GM12891 (cell line): ENCODE measurements at regions not wholly inside any gene's neighbourhood (a gene's known extent, or its start where the extent isn't known, plus 50 kb on each side); places are given as distances from the start of the nearest gene placed in this dataset.

ENCODE experiments used
- DNase-seq: peaks from one replicate; pipeline ENCODE4 v3.0.0; 2011; ENCODE audit warnings: low spot score; ENCODE audit not compliant: insufficient read length
- FAIRE-seq: peaks from 2 replicates; lab custom pipeline; 2011; peaks lifted over from hg19 to GRCh38; lab: Jason Lieb, UNC
- PAX5 ChIP-seq: IDR thresholded peaks from 2 replicates; pipeline ENCODE4 v1.6.1; 2011; ENCODE audit warnings: low read length, moderate library complexity, mild to moderate bottlenecking; ENCODE audit not compliant: insufficient read depth, severe bottlenecking
- POLR2A ChIP-seq: IDR thresholded peaks from 2 replicates; pipeline ENCODE4 v1.6.1; 2011; ENCODE audit warnings: low read depth, low read length, control low read depth
- POLR2AphosphoS5 ChIP-seq: IDR thresholded peaks from 2 replicates; pipeline ENCODE4 v1.6.1; 2011; ENCODE audit warnings: low read depth, low read length, control low read depth
- POU2F2 ChIP-seq: IDR thresholded peaks from 2 replicates; pipeline ENCODE4 v1.6.1; 2011; ENCODE audit warnings: low read depth, mild to moderate bottlenecking, control low read depth, low read length, moderate library complexity
- SPI1 ChIP-seq: IDR thresholded peaks from 2 replicates; pipeline ENCODE4 v1.6.1; 2011; ENCODE audit warnings: low read depth, low read length, control low read depth
- TAF1 ChIP-seq: IDR thresholded peaks from 2 replicates; pipeline ENCODE4 v1.6.1; 2011; ENCODE audit warnings: low read depth, low read length, control low read depth

DNA sequence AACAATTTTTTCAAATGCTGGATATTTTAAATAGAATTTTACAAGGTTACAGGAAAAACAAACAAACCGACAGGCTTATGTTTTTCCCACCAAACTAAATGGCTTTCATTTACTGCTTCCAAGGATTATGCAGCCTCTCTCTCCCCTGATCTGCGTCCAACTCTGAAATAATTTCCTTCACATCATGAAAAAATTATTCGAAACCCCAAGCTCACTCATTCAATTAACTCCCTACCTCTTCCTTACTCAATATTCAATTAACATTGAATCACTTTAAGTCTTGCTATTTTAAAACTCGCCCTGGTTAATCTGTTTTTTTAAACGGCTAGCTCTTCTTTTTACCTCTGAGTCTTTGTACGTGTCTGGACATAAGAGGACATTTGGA is 336.2 kb downstream of the AGTPBP1 start:
- FAIRE-seq: no peak
- TF ChIP-seq PAX5 (no peak), TAF1 (no peak), POU2F2 (no peak), POLR2A (no peak), POLR2AphosphoS5 (no peak), SPI1 (no peak)
- DNase-seq: no peak

DNA sequence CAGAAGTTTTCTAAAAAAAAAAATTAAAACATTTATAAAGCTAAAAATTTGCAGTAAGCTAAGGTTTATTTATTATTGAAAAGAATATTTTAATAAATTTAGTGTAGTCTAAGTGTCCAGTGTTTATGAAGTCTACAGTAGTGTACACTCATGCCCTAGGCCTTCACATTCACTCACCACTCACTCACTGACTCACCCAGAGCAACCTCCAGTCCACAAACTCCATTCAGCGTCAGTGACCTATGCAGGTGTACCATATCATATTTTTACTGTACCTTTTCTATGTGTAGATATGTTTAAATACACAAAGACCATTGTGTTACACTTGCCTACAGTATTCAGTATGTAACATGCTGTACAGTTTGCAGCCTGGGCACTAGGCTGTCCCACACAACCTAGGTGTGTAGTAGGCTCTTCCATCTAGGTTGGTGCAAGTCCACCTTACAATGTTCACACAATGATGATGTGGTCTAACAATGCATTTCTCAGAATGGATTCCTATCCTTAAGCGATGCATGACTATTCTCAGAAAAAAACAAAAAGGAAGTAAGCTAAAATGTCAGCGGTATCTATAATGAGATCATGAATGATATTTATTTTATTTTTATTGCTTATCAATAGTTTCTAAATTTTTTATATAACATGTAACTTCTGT is 336.7 kb downstream of the AGTPBP1 start:
- DNase-seq: no peak
- FAIRE-seq: no peak
- TF ChIP-seq POLR2A (no peak), SPI1 (no peak), TAF1 (no peak), POU2F2 (no peak), POLR2AphosphoS5 (no peak), PAX5 (no peak)

DNA sequence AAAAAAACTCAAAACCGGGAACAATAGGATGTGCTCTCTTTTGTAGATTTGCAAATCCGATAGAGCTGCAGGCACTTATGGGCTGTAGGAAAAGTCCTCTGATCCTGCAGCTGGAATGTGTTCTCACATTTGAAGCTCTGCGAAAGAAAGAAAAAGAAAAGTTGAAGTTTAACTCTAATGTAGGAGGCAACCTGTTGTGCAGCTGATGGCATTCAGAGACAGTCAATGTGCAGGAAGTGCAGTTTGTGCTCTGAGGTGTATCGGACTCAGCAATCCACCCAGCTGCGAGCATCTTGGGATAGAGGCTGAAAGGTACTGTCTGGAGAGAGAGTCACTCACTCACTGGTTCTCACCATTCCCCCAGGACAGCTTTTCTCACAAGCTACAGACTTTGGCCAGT is 339.2 kb downstream of the AGTPBP1 start:
- TF ChIP-seq POU2F2: no peak
- no peak for TF ChIP-seq PAX5
- TF ChIP-seq POLR2AphosphoS5: no peak
- TF ChIP-seq TAF1: no peak
- no peak for TF ChIP-seq POLR2A
- TF ChIP-seq SPI1: no peak
- no peak for FAIRE-seq
- no peak for DNase-seq

DNA sequence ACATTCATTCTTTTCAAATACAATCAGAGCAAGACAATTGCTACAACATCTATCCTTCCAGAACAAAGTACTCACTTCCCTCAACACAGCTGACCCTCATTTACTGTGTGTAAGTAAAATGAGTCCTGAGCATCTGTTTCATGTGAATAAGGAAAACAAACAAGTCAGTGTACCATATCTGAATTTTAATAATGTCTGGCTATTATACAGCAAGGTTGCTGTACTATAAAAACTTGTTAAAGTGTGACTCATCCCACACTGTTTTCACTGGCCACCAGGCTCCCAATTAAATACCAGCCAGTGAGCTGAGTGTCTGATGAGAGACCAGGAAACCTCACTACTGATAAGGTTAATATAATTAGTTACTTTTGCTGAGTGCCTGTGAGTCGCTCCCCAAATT is 339.8 kb downstream of the AGTPBP1 start:
- TF ChIP-seq POLR2AphosphoS5: no peak
- FAIRE-seq (no peak), DNase-seq (no peak)

DNA sequence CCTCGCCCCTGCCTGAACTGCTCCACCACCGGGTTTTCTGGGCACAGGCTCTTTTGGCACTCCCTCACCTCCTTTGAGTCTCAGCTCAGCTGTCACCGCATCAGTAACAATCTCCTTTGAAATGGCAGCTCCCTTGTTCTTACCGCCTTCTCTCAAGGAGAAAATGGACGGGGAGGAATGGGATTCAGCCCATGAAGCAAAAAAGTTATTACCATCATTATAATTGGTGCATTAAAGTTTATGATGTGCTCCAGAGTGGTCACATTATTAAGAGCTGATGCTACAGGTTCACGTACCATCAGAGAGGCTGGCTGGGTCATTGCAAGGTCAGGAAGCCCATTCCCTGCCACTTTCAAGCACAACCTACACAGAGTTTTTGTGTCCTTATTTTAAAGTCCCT is 344.7 kb downstream of the AGTPBP1 start:
- TF ChIP-seq PAX5 (no peak), SPI1 (no peak), POU2F2 (no peak), POLR2A (no peak), TAF1 (no peak), POLR2AphosphoS5 (no peak)
- FAIRE-seq (no peak), DNase-seq (no peak)

DNA sequence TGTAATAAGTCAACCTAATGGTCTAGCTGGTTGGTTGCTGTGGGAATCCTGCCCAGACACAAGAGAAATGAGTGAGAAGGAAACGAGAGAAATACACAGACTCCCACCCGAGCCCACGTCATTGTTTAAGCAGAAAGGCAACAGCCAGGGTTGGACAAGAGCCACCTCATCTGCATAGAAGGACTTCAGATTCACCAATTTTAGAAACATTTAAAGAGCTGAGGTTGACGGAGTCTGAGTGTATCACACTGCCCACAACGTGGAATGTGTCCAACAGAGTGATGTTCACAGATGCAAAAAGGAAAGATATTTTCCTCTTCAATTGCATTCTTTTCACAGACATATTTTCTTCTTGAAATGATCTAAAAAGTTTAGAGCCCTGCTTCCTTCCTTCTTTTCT is 349.5 kb downstream of the AGTPBP1 start:
- TF ChIP-seq SPI1: no peak
- no peak for TF ChIP-seq POLR2AphosphoS5
- TF ChIP-seq POU2F2: no peak
- no peak for TF ChIP-seq POLR2A
- no peak for TF ChIP-seq PAX5
- no peak for TF ChIP-seq TAF1
- no peak for DNase-seq
- no peak for FAIRE-seq

DNA sequence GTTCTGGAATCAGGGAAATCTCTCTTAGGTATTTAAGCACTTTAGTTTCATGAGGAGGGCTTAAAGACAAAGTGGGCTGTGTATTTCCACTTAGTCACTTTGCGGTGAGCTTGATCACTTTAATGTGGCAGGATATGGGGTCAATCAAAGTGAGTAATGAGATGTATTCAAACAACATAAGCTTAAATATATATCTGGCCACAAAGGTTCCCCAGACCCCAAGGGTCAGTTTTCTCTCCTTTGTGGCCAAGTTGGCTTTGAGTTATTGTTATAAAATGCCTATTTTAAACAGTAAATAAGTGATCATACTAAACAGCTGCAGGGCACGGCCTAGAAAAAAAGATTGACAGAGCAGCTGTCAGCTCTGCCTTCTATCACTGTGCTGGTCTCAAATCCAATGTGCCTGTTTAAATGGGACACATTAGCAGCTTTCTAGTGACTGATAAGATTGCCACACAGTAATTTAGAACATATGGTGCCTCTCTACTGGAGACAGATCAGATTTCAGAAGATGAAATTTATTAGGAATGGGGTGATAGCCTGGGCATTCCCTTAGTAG is 363.9 kb downstream of the AGTPBP1 start:
- FAIRE-seq: no peak
- no peak for TF ChIP-seq PAX5
- no peak for TF ChIP-seq POLR2AphosphoS5
- no peak for TF ChIP-seq SPI1
- no peak for TF ChIP-seq POU2F2
- TF ChIP-seq POLR2A: no peak
- no peak for TF ChIP-seq TAF1
- no peak for DNase-seq

DNA sequence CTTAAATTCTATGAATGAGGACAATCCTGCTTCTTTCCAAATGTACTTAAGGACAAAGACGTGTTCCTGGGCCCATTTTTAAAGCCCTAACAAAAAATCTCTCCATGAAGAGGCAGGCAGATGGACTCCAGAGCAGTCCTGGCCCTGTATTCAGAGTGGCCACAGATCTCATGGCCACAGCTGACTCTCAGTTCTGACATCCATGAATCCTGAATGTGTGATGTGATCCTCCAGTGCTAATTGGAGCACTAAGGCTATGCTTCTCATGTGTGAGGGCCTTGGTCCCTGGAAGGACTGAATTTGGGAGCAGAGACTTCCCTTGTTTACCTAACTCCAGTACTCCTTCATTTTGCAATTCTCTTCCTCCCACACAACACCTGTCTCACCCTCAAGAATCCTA is 373.0 kb downstream of the AGTPBP1 start:
- no peak for TF ChIP-seq SPI1
- TF ChIP-seq POLR2AphosphoS5: no peak
- no peak for TF ChIP-seq POU2F2
- TF ChIP-seq TAF1: no peak
- TF ChIP-seq POLR2A: no peak
- TF ChIP-seq PAX5: no peak
- no peak for DNase-seq
- no peak for FAIRE-seq

DNA sequence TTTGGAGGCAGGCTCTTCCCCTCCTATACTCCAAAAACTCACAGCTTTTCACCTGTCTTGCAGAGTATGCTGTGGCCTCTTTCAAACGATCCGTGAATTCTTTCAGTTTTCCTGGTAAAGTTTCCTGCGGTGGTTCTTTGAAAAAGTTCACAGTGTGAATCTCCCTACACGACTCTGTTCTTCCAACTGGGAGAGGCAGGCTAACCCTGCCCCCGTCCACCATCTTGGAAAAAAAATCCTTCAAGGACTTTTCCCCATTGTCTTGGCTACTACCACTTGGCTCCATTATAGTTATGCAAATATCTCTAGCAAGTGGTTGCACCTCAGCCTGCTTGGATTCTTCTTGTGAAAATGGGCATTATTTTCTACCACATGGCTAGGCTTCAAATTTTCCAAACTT is 382.6 kb downstream of the AGTPBP1 start:
- DNase-seq (no peak), FAIRE-seq (no peak)
- TF ChIP-seq POU2F2 (no peak), PAX5 (no peak), POLR2AphosphoS5 (no peak), POLR2A (no peak), SPI1 (no peak), TAF1 (no peak)

DNA sequence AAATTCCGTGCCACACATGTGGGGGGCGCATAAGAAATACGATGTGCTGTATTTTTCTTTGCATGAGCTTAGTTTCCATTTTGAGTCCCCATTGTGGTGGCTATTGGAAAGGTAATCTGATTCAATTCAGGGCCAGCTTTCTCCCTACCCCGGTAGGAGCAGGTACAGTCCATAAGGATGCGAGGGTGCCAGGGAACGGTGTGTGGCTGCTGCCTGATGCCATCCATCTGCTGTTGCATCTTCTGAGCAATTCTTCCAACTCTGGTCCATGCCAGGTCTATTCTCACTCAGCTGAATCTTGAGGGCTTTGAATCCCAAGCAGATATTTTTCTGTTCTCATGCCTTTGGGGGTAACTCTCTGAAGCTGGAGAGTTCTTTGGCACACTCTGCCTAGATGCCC is 392.7 kb downstream of the AGTPBP1 start:
- FAIRE-seq (no peak), DNase-seq (no peak)
- TF ChIP-seq POLR2AphosphoS5 (no peak), POU2F2 (no peak), POLR2A (no peak), SPI1 (no peak), TAF1 (no peak), PAX5 (no peak)
